Esophagus squamous epithelium (tissue), 4 donors: ENCODE measurements at regions not wholly inside any gene's neighbourhood (a gene's known extent, or its start where the extent isn't known, plus 50 kb on each side); places are given as distances from the start of the nearest gene placed in this dataset.

Experiments
- POLR2A ChIP-seq, 4 donors: fragments of 450-650 bp; IDR thresholded peaks; one replicate each; pipeline ENCODE4 v1.6.1; 2017; ENCODE audit warnings: antibody characterized with exemption in 4 of 4, mild to moderate bottlenecking in 4 of 4, moderate library complexity in 3 of 4
- TF ChIP-seq, protein P1 (sequence below), 6 experiments: fragments of 450-650 bp in 4 of 6; fragments of 200-600 bp in 2 of 6; sonication (generic) in 2 of 6; IDR thresholded peaks; one replicate each; pipeline ENCODE4 v1.5.1; 2016 to 2019; ENCODE audit warnings: antibody characterized with exemption in 6 of 6, mild to moderate bottlenecking in 4 of 6, moderate library complexity in 4 of 6

DNA sequence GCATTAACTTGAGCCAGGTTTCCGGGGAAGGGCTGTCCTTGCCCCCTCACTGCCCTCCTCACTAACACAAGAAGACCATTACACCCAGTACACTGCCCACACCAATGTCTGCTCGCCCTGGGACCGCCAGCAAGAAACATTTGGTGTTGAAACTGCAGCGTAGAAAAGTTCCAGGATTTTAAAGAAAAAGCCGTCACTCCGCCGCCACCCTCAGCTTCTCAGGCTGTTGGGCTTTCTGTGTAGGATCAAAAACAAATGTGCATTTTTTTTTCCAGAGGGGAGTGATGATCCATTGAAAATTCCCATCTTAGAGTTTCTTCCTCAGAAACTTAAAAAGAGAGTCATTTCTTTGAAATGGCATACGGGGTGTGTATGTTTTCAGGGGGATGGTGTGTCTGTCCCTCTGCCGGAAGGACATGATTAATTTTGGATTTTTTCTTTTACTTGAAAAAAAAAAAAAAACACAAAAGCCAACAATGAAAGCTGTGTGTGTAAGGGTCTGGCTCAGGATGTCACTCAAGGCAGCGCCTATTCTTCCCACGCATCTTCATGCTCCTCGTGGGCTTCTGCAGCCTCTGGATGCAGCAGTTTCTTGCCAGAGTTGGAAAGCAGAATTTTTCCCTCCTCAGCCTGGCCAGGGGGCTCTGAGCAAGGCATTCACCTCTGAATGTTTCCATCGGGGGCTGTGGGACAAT, 184.9 kb downstream of the GLI2 start:
- TF ChIP-seq POLR2A (IDR thresholded peaks at IDR 0.05): no peak
- TF ChIP-seq, protein P1, sequence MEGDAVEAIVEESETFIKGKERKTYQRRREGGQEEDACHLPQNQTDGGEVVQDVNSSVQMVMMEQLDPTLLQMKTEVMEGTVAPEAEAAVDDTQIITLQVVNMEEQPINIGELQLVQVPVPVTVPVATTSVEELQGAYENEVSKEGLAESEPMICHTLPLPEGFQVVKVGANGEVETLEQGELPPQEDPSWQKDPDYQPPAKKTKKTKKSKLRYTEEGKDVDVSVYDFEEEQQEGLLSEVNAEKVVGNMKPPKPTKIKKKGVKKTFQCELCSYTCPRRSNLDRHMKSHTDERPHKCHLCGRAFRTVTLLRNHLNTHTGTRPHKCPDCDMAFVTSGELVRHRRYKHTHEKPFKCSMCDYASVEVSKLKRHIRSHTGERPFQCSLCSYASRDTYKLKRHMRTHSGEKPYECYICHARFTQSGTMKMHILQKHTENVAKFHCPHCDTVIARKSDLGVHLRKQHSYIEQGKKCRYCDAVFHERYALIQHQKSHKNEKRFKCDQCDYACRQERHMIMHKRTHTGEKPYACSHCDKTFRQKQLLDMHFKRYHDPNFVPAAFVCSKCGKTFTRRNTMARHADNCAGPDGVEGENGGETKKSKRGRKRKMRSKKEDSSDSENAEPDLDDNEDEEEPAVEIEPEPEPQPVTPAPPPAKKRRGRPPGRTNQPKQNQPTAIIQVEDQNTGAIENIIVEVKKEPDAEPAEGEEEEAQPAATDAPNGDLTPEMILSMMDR (IDR thresholded peaks at IDR 0.05): no peak
